HEK293 (cell line): ENCODE measurements at regions not wholly inside any gene's neighbourhood (a gene's known extent, or its start where the extent isn't known, plus 50 kb on each side); places are given as distances from the start of the nearest gene placed in this dataset.

Source experiments
- CTCF ChIA-PET: fragments of 350-600 bp; formaldehyde crosslinking; extraction: SDS; loops from one replicate; lab custom pipeline; 2021; ENCODE audit warnings: antibody characterized with exemption; lab: Yijun Ruan, JAX
- POLR2A ChIA-PET: fragments of 300-600 bp; formaldehyde crosslinking; extraction: SDS; loops from one replicate; lab custom pipeline; 2020; ENCODE audit warnings: antibody characterized with exemption, inconsistent platforms; lab: Yijun Ruan, JAX
- H3K27ac ChIP-seq: fragments of 200-500 bp; sonication (Bioruptor generic); 2 replicates; pipeline ENCODE4 v1.5.1; 2014; ENCODE audit warnings: low read depth, low read length, control low read depth, inconsistent platforms; ENCODE audit errors: extremely low read depth
- H3K36me3 ChIP-seq, 2 experiments: fragments of 200-500 bp in 1 of 2; sonication (Bioruptor generic) in 1 of 2; 1 replicate in 1 of 2; 2 replicates in 1 of 2; pipeline ENCODE4 v1.5.1; 2014 to 2017; ENCODE audit warnings: inconsistent platforms in 2 of 2, low read length in 2 of 2; ENCODE audit not compliant: control insufficient read depth in 2 of 2, insufficient read depth in 1 of 2
- H3K4me1 ChIP-seq: fragments of 200-500 bp; sonication (Bioruptor generic); 2 replicates; pipeline ENCODE4 v1.5.1; 2014; ENCODE audit warnings: mild to moderate bottlenecking, low read length, inconsistent platforms; ENCODE audit not compliant: control insufficient read depth, insufficient read depth
- H3K4me3 ChIP-seq: 2 replicates; pipeline ENCODE4 v1.5.1; 2011; ENCODE audit warnings: low read depth, mild to moderate bottlenecking, control low read depth, low read length, moderate library complexity
- H3K9me3 ChIP-seq: fragments of 200-500 bp; sonication (Bioruptor generic); 2 replicates; pipeline ENCODE4 v1.5.1; 2014; ENCODE audit warnings: low read depth, low read length, inconsistent platforms; ENCODE audit not compliant: control insufficient read depth, insufficient read depth
- IKZF3 ChIP-seq: fragments of 450-650 bp; IDR thresholded peaks from 2 replicates; pipeline ENCODE4 v1.5.0; 2018; ENCODE audit warnings: missing biosample characterization, mild to moderate bottlenecking, missing genetic modification characterization, moderate library complexity
- PATZ1 ChIP-seq: fragments of 450-650 bp; formaldehyde crosslinking; IDR thresholded peaks from 2 replicates; pipeline ENCODE4 v1.5.1; 2016; ENCODE audit warnings: missing biosample characterization, missing genetic modification characterization
- RBAK ChIP-seq: fragments of 450-650 bp; formaldehyde crosslinking; IDR thresholded peaks from 2 replicates; pipeline ENCODE4 v1.5.1; 2016; ENCODE audit warnings: missing biosample characterization, missing genetic modification characterization
- SALL2 ChIP-seq: fragments of 450-650 bp; formaldehyde crosslinking; IDR thresholded peaks from 2 replicates; pipeline ENCODE4 v1.5.0; 2017; ENCODE audit warnings: missing biosample characterization, mild to moderate bottlenecking, missing genetic modification characterization, borderline replicate concordance
- SP3 ChIP-seq: fragments of 450-650 bp; formaldehyde crosslinking; IDR thresholded peaks from 2 replicates; pipeline ENCODE4 v1.5.1; 2016; ENCODE audit warnings: missing biosample characterization, missing genetic modification characterization
- TCF7L2 ChIP-seq: IDR thresholded peaks from 2 replicates; pipeline ENCODE4 v1.6.1; 2011; ENCODE audit warnings: low read depth, mild to moderate bottlenecking, inconsistent platforms, low read length, moderate library complexity, borderline replicate concordance
- ZBTB10 ChIP-seq: fragments of 450-650 bp; formaldehyde crosslinking; IDR thresholded peaks from 2 replicates; pipeline ENCODE4 v1.5.1; 2016; ENCODE audit warnings: missing biosample characterization, missing genetic modification characterization
- ZBTB21 ChIP-seq: fragments of 450-650 bp; formaldehyde crosslinking; IDR thresholded peaks from 2 replicates; pipeline ENCODE4 v1.5.1; 2017; ENCODE audit warnings: missing biosample characterization, missing genetic modification characterization
- ZNF10 ChIP-seq: fragments of 450-650 bp; formaldehyde crosslinking; IDR thresholded peaks from 2 replicates; pipeline ENCODE4 v1.5.1; 2017; ENCODE audit warnings: missing biosample characterization, missing genetic modification characterization
- ZNF148 ChIP-seq: fragments of 450-650 bp; formaldehyde crosslinking; IDR thresholded peaks from 2 replicates; pipeline ENCODE4 v1.5.0; 2017; ENCODE audit warnings: missing biosample characterization, missing genetic modification characterization, borderline replicate concordance
- ZNF16 ChIP-seq: fragments of 450-650 bp; formaldehyde crosslinking; IDR thresholded peaks from 2 replicates; pipeline ENCODE4 v1.5.1; 2016; ENCODE audit warnings: low read depth, missing biosample characterization, missing genetic modification characterization
- ZNF274 ChIP-seq, 2 experiments: fragments of 200-500 bp in 1 of 2; fragments of 450-650 bp in 1 of 2; sonication (Bioruptor generic) in 1 of 2; formaldehyde crosslinking in 1 of 2; IDR thresholded peaks; 2 replicates each; pipeline versions ENCODE4 v1.5.1 to v1.6.1; 2014 to 2016; ENCODE audit warnings: borderline replicate concordance in 1 of 2, inconsistent platforms in 1 of 2, low read length in 1 of 2, missing biosample characterization in 1 of 2, missing genetic modification characterization in 1 of 2
- ZNF292 ChIP-seq: fragments of 450-650 bp; formaldehyde crosslinking; IDR thresholded peaks from 2 replicates; pipeline ENCODE4 v1.5.1; 2016; ENCODE audit warnings: low read depth, missing biosample characterization, missing genetic modification characterization, borderline replicate concordance
- ZNF530 ChIP-seq: fragments of 450-650 bp; formaldehyde crosslinking; IDR thresholded peaks from 2 replicates; pipeline ENCODE4 v1.5.1; 2016; ENCODE audit warnings: low read depth, missing biosample characterization, missing genetic modification characterization
- ZNF707 ChIP-seq: fragments of 450-650 bp; formaldehyde crosslinking; IDR thresholded peaks from 2 replicates; pipeline ENCODE4 v1.5.1; 2016; ENCODE audit warnings: missing biosample characterization, missing genetic modification characterization
- ZNF768 ChIP-seq: fragments of 450-650 bp; formaldehyde crosslinking; IDR thresholded peaks from 2 replicates; pipeline ENCODE4 v1.5.1; 2018; ENCODE audit warnings: missing biosample characterization, mild to moderate bottlenecking, missing genetic modification characterization
- ZNF777 ChIP-seq: fragments of 450-650 bp; formaldehyde crosslinking; IDR thresholded peaks from 2 replicates; pipeline ENCODE4 v1.5.1; 2017; ENCODE audit warnings: missing biosample characterization, missing genetic modification characterization, borderline replicate concordance
- ZSCAN4 ChIP-seq: fragments of 450-650 bp; formaldehyde crosslinking; IDR thresholded peaks from 2 replicates; pipeline ENCODE4 v1.5.1; 2017; ENCODE audit warnings: missing biosample characterization, missing genetic modification characterization
- ZXDB ChIP-seq: fragments of 450-650 bp; formaldehyde crosslinking; IDR thresholded peaks from 2 replicates; pipeline ENCODE4 v1.5.1; 2016; ENCODE audit warnings: missing biosample characterization, missing genetic modification characterization

- no peak for TF ChIP-seq ZXDB (tag by site-specific recombination)
- no peak for TF ChIP-seq ZBTB21
- no peak for TF ChIP-seq ZBTB10 (tag by site-specific recombination)
- TF ChIP-seq ZNF10 (tag by site-specific recombination): no peak
- TF ChIP-seq TCF7L2: no peak
- no peak for TF ChIP-seq ZSCAN4 (tag by site-specific recombination)
- TF ChIP-seq ZNF292 (tag by site-specific recombination): no peak
- TF ChIP-seq IKZF3 (tag by site-specific recombination): no peak
- TF ChIP-seq PATZ1: no peak
- no peak for TF ChIP-seq ZNF530
- TF ChIP-seq ZNF768: no peak
- TF ChIP-seq SALL2 (tag by site-specific recombination): no peak
- no peak for TF ChIP-seq ZNF777 (tag by site-specific recombination)
- no peak for TF ChIP-seq ZNF707 (tag by site-specific recombination)
- TF ChIP-seq ZNF16 (tag by site-specific recombination): no peak
These were observed 367.1 kb downstream of the PBX1 start (continued) for GRCh38 chr1:164926107-164926506.

- TF ChIP-seq RBAK: no peak
- no peak for TF ChIP-seq ZNF274 (IDR thresholded peaks at IDR 0.05; ENCODE audit: low read length)
- no peak for TF ChIP-seq ZNF274 (tag by site-specific recombination; IDR thresholded peaks at IDR 0.05; ENCODE audit: borderline replicate concordance)
- TF ChIP-seq ZNF148: no peak
- no peak for TF ChIP-seq SP3 (tag by site-specific recombination)
- no peak for TF ChIP-seq ZNF777 (tag by site-specific recombination)
- H3K9me3 ChIP-seq: no peaks in the 10 kb centered on the region
- POLR2A ChIA-PET: no interaction called here
These were observed 363.6 kb downstream of the PBX1 start for GRCh38 chr1:164922585-164922984.

More at GRCh38 chr1:164922585-164922984, 363.6 kb downstream of the PBX1 start:
- CTCF ChIA-PET: no interaction called here
- Histone ChIP-seq H3K27ac (no peak overlapping the region), H3K4me3 (no peak overlapping the region), H3K4me1 (no peaks in the 10 kb centered on the region), H3K36me3 (no peaks in the 10 kb centered on the region)
